H9 (cell line): ENCODE measurements at regions not wholly inside any gene's neighbourhood (a gene's known extent, or its start where the extent isn't known, plus 50 kb on each side); places are given as distances from the start of the nearest gene placed in this dataset.

Experiments used
- DNase-seq: peaks from one replicate; pipeline ENCODE4 v3.0.0-alpha.2; 2017
- H2AFZ ChIP-seq: one replicate; pipeline ENCODE4 v1.6.1; 2013; ENCODE audit warnings: mild to moderate bottlenecking, low read length, control low read depth, moderate library complexity
- H2AK5ac ChIP-seq: 2 replicates; pipeline ENCODE4 v1.6.1; 2013; ENCODE audit warnings: low read length, control low read depth, mixed read lengths; ENCODE audit not compliant: insufficient read length
- H2BK120ac ChIP-seq: one replicate; pipeline ENCODE4 v1.6.1; 2013; ENCODE audit warnings: low read depth, mild to moderate bottlenecking, low read length, control low read depth, inconsistent platforms; ENCODE audit not compliant: poor library complexity, severe bottlenecking
- H2BK12ac ChIP-seq: 2 replicates; pipeline ENCODE4 v1.6.1; 2013; ENCODE audit warnings: low read length, control low read depth, mixed read lengths, low read depth; ENCODE audit not compliant: insufficient read length
- H2BK15ac ChIP-seq: 2 replicates; pipeline ENCODE4 v1.6.1; 2013; ENCODE audit warnings: low read depth, low read length, control low read depth
- H2BK20ac ChIP-seq: one replicate; pipeline ENCODE4 v1.6.1; 2013; ENCODE audit warnings: low read depth, mild to moderate bottlenecking, low read length, control low read depth, inconsistent platforms; ENCODE audit not compliant: poor library complexity, severe bottlenecking
- H2BK5ac ChIP-seq: 2 replicates; pipeline ENCODE4 v1.6.1; 2013; ENCODE audit warnings: low read length, control low read depth, mixed read lengths; ENCODE audit not compliant: insufficient read length
- H3K14ac ChIP-seq: 2 replicates; pipeline ENCODE4 v1.6.1; 2013; ENCODE audit warnings: low read length, control low read depth; ENCODE audit not compliant: insufficient read depth
- H3K18ac ChIP-seq: 2 replicates; pipeline ENCODE4 v1.6.1; 2013; ENCODE audit warnings: low read depth, mild to moderate bottlenecking, mixed read lengths, low read length, control low read depth; ENCODE audit not compliant: insufficient read length
- H3K23ac ChIP-seq: 2 replicates; pipeline ENCODE4 v1.6.1; 2013; ENCODE audit warnings: low read length, control low read depth, mixed read lengths, low read depth; ENCODE audit not compliant: insufficient read length
- H3K23me2 ChIP-seq: 2 replicates; pipeline ENCODE4 v1.6.1; 2013; ENCODE audit warnings: low read depth, mild to moderate bottlenecking, mixed read lengths, low read length, control low read depth; ENCODE audit not compliant: insufficient read length, poor library complexity, severe bottlenecking
- H3K27ac ChIP-seq: 2 replicates; pipeline ENCODE4 v1.5.1; 2013; ENCODE audit warnings: low read length, control low read depth, mixed read lengths, low read depth; ENCODE audit not compliant: insufficient read length
- H3K27me3 ChIP-seq: 2 replicates; pipeline ENCODE4 v1.6.1; 2013; ENCODE audit warnings: low read length, control low read depth, inconsistent platforms; ENCODE audit not compliant: insufficient read depth
- H3K4ac ChIP-seq: 2 replicates; pipeline ENCODE4 v1.6.1; 2013; ENCODE audit warnings: low read depth, mild to moderate bottlenecking, control low read depth, inconsistent platforms, low read length, moderate library complexity
- H3K4me1 ChIP-seq: 2 replicates; pipeline ENCODE4 v1.6.1; 2013; ENCODE audit warnings: low read length, control low read depth, inconsistent platforms; ENCODE audit not compliant: insufficient read depth
- H3K4me2 ChIP-seq: 2 replicates; pipeline ENCODE4 v1.6.1; 2013; ENCODE audit warnings: low read length, control low read depth, mixed read lengths; ENCODE audit not compliant: insufficient read length, insufficient read depth
- H3K56ac ChIP-seq: 2 replicates; pipeline ENCODE4 v1.6.1; 2013; ENCODE audit warnings: low read depth, mild to moderate bottlenecking, mixed read lengths, low read length, control low read depth; ENCODE audit not compliant: insufficient read length
- H3K79me1 ChIP-seq: 2 replicates; pipeline ENCODE4 v1.6.1; 2013; ENCODE audit warnings: low read depth, mild to moderate bottlenecking, moderate library complexity, low read length, control low read depth, inconsistent platforms; ENCODE audit not compliant: insufficient read depth, poor library complexity, severe bottlenecking
- H3K79me2 ChIP-seq: 2 replicates; pipeline ENCODE4 v1.6.1; 2013; ENCODE audit warnings: low read length, control low read depth, inconsistent platforms; ENCODE audit not compliant: insufficient read depth
- H3K9ac ChIP-seq: 2 replicates; pipeline ENCODE4 v1.6.1; 2013; ENCODE audit warnings: low read length, control low read depth, mixed read lengths; ENCODE audit not compliant: insufficient read length; ENCODE audit errors: extremely low read depth
- H3K9me3 ChIP-seq: one replicate; pipeline ENCODE4 v1.6.1; 2013; ENCODE audit warnings: low read depth, low read length, inconsistent platforms; ENCODE audit not compliant: control insufficient read depth
- H3T11ph ChIP-seq: one replicate; pipeline ENCODE4 v1.6.1; 2013; ENCODE audit warnings: mild to moderate bottlenecking, low read length, control low read depth, inconsistent platforms
- H4K20me1 ChIP-seq: one replicate; pipeline ENCODE4 v1.6.1; 2013; ENCODE audit not compliant: control insufficient read depth, insufficient read length, insufficient read depth
- H4K5ac ChIP-seq: 2 replicates; pipeline ENCODE4 v1.6.1; 2013; ENCODE audit warnings: low read depth, mild to moderate bottlenecking, mixed read lengths, low read length, control low read depth; ENCODE audit not compliant: insufficient read length
- H4K8ac ChIP-seq: replicated peaks from 2 replicates; pipeline ENCODE4 v1.6.1; 2013; ENCODE audit warnings: low read length, control low read depth, mixed read lengths, low read depth; ENCODE audit not compliant: insufficient read length
- H4K91ac ChIP-seq: 2 replicates; pipeline ENCODE4 v1.6.1; 2013; ENCODE audit warnings: low read depth, mild to moderate bottlenecking, moderate library complexity, mixed read lengths, low read length, control low read depth; ENCODE audit not compliant: insufficient read length
- H3K27ac Mint-ChIP-seq, 3 experiments: 2 replicates in 2 of 3; 3 replicates in 1 of 3; pipeline ENCODE4 v1.8.0; 2020 to 2021; ENCODE audit warnings: mixed read lengths in 3 of 3, mild to moderate bottlenecking in 1 of 3, moderate library complexity in 1 of 3
- H3K27me3 Mint-ChIP-seq: 2 replicates; pipeline ENCODE4 v1.8.0; 2021; ENCODE audit warnings: low read depth, mild to moderate bottlenecking, moderate library complexity, mixed read lengths
- H3K36me3 Mint-ChIP-seq, 3 experiments: 2 replicates in 2 of 3; 3 replicates in 1 of 3; pipeline ENCODE4 v1.8.0; 2020 to 2021; ENCODE audit warnings: low read depth in 3 of 3, mixed read lengths in 3 of 3; ENCODE audit not compliant: insufficient read depth in 1 of 3
- H3K4me1 Mint-ChIP-seq, 2 experiments: 2 replicates each; pipeline ENCODE4 v1.8.0; 2020; ENCODE audit warnings: mixed read lengths in 2 of 2
- H3K4me3 Mint-ChIP-seq, 2 experiments: 2 replicates in 1 of 2; 3 replicates in 1 of 2; pipeline ENCODE4 v1.8.0; 2020 to 2021; ENCODE audit warnings: mild to moderate bottlenecking in 2 of 2, mixed read lengths in 2 of 2, moderate library complexity in 1 of 2
- H3K9me3 Mint-ChIP-seq, 2 experiments: 2 replicates in 1 of 2; 3 replicates in 1 of 2; pipeline ENCODE4 v1.8.0; 2020; ENCODE audit warnings: mild to moderate bottlenecking in 2 of 2, mixed read lengths in 2 of 2, moderate library complexity in 1 of 2
- WGBS: extraction: QIAGEN DNeasy Blood & Tissue Kit; methylation state at CpG from one replicate; pipeline ENCODE4 v1.1.7; 2013; ENCODE audit warnings: missing lambda C conversion rate, low lambda C conversion rate, mixed read lengths; ENCODE audit not compliant: insufficient read length; ENCODE audit errors: extremely low coverage; 5-methylcytosine and 5-hydroxymethylcytosine counted together
- TF ChIP-seq, protein P1 (sequence below): fragments of 200-600 bp; sonication (generic); conservative IDR thresholded peaks from 3 replicates; pipeline ENCODE4 v1.8.0; 2021; ENCODE audit warnings: antibody characterized with exemption, mild to moderate bottlenecking

DNA sequence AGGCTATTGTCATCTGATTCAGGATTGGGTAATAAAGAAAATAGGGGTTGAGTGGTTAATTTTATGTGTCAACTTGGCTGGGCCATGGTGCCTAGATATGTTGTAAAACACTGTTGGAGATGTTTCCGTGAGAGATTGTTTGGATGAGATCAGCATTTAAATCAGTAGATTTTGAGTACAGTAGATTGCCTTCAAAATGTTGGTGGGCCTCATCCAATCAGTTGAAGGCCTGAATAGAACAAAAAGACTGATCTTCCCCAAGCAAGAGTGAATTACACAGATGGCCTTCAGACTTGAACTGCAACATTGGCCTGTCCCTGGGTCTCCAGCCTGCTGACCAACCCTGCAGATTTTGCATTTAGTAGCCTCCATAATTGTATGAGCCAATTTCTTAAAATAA is 401.3 kb upstream of the KIF2A start:
- Histone ChIP-seq H3K23ac (no peak overlapping the region), H3K27me3 (no peaks in the 10 kb centered on the region), H3K23me2 (no peaks in the 10 kb centered on the region), H4K8ac (no peak overlapping the region), H3K79me2 (no peaks in the 10 kb centered on the region), H2BK20ac (no peak overlapping the region), H3K4me2 (no peak overlapping the region), H3K56ac (no peak overlapping the region), H3K4ac (no peak overlapping the region), H3T11ph (no peak overlapping the region), H3K4me1 (no peaks in the 10 kb centered on the region; the same call in 1 of the 2 replicates), H2AK5ac (no peak overlapping the region), H3K14ac (no peak overlapping the region), H3K79me1 (no peaks in the 10 kb centered on the region), H3K9me3 (no peaks in the 10 kb centered on the region), H4K20me1 (no peaks in the 10 kb centered on the region), H3K27ac (no peak overlapping the region), H2BK120ac (no peak overlapping the region), H2BK5ac (no peak overlapping the region), H4K91ac (no peak overlapping the region), H2BK12ac (no peak overlapping the region), H4K5ac (no peak overlapping the region), H3K18ac (no peak overlapping the region), H2AFZ (no peak overlapping the region), H2BK15ac (no peak overlapping the region), H3K9ac (no peak overlapping the region)
- H3K4me1 Mint-ChIP-seq: peaks cover 3 to 6% of the 10 kb centered on the region in 2 experiments; a peak in 2 of 4 replicates
- no CpG with 5 or more reads among the region's 1 CpG for WGBS
- H3K27me3 Mint-ChIP-seq: no peaks in the 10 kb centered on the region
- no peak overlapping the region for H3K4me3 Mint-ChIP-seq
- no peak overlapping the region for H3K27ac Mint-ChIP-seq
- TF ChIP-seq, protein P1, sequence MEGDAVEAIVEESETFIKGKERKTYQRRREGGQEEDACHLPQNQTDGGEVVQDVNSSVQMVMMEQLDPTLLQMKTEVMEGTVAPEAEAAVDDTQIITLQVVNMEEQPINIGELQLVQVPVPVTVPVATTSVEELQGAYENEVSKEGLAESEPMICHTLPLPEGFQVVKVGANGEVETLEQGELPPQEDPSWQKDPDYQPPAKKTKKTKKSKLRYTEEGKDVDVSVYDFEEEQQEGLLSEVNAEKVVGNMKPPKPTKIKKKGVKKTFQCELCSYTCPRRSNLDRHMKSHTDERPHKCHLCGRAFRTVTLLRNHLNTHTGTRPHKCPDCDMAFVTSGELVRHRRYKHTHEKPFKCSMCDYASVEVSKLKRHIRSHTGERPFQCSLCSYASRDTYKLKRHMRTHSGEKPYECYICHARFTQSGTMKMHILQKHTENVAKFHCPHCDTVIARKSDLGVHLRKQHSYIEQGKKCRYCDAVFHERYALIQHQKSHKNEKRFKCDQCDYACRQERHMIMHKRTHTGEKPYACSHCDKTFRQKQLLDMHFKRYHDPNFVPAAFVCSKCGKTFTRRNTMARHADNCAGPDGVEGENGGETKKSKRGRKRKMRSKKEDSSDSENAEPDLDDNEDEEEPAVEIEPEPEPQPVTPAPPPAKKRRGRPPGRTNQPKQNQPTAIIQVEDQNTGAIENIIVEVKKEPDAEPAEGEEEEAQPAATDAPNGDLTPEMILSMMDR: no peak
- no peaks in the 10 kb centered on the region for H3K9me3 Mint-ChIP-seq
- DNase-seq: no peak
- H3K36me3 Mint-ChIP-seq: no peaks in the 10 kb centered on the region
